ENCODE measurements at regions not wholly inside any gene's neighbourhood (a gene's known extent, or its start where the extent isn't known, plus 50 kb on each side); places are given as distances from the start of the nearest gene placed in this dataset.
"Not testable (repeated sequence)": the region's sequence is repeated elsewhere in the genome, so short reads cannot be mapped to it uniquely, and the experiment has no call there.

DNA sequence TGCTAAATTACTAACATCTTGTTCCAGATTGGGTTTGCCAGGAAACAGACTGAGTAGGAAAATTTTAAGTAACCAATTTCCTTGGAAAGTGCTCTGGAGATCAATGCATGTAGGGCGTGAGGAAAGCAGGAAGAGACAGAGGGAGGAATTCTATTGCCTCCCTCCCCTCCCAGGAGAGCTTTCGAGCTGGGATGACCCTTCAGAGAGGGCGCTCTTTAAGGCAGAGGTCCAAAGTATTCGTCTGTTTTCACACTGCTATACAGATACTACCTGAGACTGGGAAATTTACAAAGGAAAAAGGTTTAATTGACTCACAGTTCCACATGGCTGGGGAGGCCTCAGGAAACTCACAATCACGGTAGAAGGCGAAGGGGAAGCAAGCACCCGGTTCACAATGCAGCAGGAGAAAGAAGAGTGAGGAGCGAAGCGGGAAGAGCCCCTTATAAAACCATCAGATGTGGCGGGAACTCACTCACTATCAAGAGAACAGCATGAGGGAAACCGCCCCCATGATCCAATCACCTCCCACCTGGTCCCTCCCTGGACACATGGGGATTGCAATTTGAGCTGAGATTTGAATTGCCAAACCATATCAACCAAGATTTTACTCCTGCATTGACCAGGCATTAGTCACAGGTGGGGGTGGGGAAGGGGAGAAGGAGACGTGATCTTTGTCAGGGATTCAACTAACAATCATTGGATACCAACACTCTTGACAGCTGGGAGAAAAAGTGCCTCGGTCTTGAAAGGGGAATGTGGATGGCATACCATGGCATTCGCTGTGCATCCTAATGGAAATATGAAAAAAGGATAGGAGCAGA lies 63.8 kb downstream of the SLITRK2 start:
- no peak for DNase-seq

DNA sequence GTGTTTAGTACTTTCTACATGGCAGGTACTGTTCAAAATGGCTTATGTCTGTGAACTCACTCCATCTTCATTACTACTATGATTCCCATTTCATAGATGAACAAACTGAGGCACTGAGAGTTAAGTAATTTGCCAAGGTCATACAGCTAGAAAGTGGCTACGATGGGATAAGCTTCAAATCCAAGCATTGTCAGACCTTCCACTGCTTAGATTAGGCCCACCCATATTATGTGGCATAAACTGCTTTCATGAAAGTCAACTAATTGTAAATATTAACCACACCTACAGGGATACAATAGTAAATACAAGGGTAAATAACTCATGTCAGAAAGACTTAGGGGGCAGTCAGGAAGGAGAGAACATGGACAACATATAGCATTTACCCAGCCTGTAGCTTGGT lies 68.8 kb downstream of the SLITRK2 start:
- DNase-seq, result no peak

DNA sequence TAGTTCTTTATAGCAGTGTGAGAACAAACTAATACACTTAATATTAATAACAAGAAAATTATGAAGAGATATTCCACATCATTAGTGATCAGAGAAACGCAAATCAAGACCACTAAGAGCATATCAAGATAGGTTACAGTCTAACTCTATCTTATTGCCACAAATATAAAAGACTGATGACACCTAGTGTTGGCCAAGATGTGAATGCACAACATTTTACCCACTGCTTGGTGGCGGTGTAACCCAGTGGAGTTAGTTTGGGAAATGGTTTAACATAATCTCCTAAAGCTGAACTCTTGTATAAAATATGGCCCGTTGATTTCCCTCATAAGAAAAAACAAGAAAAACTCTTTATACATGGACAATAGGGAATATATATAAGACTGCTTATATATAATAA lies 92.4 kb downstream of the SLITRK2 start:
- no peak for DNase-seq

DNA sequence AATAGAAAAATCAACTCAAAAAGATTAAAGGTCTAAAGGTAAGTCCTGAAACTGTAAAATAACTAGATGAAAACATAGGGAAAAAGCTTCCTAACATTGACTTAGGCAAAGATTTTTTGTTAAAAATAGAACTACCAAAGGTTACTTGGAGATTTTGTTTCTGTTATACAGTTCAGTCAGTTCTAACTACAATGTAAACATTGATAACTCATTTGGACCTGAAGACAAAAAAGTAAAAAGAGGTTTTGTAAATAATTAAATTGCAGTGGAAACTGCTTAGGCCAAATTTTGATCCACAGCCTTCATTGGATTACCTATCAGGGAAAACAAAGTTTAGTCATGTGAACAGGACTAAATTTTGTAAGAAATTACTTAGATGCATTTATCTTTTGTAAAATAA lies 101.8 kb downstream of the SLITRK2 start:
- no peak for DNase-seq

DNA sequence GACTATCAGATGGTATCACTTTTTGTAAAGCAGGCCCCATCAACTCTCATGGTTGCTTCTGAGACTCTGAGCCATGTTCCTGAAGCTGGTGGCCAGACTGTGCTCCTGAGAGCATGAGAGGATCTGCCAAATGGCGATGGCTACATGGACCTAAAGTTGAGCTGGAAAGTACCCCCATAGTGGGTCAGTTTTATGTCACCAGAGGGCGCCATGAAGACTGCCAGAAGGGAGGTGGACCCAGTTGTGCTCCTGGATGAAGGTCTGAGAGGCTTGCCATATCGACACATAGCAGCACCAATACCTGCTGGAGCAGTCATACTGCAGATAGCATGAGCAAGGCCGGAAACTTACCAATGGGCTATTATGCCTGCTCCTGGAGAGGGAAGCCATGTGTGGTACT lies 105.7 kb downstream of the SLITRK2 start:
- DNase-seq, result no peak

DNA sequence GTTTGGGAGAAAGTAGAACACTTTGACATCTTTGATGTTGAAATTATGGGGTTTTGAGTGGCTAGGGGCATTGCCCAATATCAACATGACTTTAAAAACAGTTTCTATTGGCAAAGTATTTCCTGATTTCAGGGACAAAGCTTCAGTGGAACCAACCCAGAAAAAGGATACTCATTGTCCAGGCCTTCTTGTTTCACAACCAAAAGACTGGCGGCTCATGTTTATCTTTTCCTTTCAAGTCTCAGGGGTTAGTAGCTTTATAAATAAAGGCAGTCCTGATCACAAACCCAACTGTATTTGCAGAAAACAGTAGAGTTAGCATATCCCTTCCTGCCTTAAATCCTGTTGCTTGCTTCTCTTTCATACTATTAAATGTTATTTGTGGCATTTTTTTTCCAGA lies 119.1 kb downstream of the SLITRK2 start:
- DNase-seq, result no peak

DNA sequence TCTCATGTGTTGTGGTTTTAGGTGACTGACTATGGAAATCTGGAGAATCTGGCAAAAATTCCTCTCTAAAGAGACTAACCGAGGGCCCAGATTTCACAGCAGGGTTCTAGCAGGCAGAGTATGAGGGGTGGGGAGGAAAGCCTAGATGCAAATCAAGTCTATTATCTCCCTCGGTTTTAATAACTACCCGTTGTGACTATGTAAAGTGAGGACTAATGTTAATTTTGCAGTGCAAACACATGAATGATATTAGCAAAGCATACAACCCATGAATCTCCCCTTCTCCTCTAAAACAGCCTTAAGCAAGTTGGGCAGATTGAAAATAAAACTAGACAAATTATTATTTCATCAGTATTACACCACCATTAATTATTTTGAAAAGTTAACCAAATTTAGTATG lies 131.4 kb downstream of the SLITRK2 start:
- DNase-seq, result no peak

DNA sequence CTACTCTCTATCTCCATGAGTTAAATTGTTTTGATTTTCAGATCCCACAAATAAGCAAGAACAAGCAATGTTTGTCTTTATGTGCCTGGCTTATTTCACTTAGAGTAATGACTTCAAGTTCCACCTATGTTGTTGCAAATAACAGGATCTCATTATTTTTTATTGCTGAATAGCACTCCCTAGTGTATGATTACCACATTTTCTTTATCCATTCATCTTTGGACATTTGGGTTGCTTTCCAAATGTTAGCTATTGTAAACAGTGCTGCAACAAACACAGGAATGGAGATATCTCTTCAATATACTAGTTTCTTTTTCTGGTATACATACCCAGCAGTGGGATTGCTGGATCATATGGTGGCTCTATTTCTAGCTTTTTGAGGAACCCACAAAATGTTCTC lies 136.0 kb downstream of the SLITRK2 start:
- DNase-seq, result no peak

DNA sequence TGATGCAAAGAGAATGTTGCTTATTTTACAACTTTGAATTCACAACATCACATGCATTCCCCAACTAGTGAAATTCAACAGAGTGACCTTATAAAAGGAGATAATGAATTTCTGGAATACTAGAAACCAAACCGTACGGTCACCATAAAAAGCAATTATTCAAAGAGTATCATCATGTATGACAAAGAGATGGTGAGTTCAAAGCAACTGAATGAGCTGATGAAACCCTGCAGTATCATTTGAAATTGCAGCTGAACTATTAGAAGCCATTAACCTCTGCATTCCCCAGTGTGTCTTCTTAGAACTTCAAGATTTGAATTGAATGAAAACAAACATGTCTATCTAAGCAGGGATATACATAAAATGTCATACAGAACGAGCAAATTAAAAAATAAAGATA lies 172.4 kb downstream of the SLITRK2 start:
- no peak for DNase-seq

DNA sequence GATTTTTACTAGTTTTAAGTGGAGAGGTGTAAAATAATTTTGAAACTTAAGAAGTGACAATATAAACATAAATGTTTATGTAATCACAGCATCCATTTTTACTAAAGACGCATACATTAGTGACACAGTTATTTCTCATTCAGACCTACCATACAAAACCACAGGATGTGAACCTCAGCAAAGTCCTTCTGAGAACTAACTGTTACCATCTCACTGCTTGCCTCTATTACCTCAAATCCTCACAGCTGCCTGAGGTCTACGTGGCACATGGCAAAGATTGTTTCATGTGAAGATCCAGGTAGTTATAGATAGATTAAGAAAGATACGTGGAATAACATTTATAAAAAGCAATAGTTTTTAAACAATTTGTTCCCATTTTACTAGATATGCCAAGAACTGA lies 189.0 kb downstream of the SLITRK2 start:
- no peak for DNase-seq

DNA sequence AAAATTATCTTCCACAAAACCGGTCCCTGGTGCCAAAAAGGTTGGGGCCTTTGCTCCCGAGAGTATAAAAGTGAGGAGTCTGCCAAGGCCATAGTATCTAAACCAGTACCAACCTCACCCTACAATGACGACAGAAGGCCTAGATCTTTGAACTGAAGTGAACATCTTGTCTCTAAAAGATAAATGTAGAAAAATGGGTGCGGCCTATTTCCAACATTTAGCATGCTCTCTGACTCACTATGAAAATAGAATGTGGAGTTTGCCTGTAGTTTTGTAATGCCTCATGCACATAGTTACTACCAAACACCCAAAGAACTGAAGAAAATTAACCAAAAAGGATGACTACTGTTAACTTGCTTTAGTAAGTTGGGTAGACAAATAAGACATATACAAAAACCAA lies 218.4 kb downstream of the SLITRK2 start:
- DNase-seq, result no peak

DNA sequence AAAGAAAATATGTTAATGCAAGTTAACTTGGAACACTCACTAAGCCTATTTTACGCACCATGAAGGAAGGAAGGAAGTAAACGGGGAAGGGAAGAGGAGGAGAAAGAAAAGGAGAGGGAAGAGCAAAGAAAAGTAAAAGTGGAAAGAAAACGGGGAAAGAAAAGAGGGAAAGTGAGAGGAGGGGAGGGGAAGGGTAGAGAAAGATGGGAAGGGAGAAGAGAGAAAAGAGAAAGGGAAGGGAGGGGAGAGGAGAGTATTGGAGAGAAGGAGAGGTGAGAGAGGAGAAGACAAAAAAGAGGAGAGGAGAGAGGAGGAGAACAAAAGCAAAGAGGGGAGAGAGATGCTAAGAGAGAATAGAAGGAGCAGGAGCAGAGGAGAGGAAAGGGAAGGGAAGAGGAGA lies 224.1 kb downstream of the SLITRK2 start:
- no peak for DNase-seq

DNA sequence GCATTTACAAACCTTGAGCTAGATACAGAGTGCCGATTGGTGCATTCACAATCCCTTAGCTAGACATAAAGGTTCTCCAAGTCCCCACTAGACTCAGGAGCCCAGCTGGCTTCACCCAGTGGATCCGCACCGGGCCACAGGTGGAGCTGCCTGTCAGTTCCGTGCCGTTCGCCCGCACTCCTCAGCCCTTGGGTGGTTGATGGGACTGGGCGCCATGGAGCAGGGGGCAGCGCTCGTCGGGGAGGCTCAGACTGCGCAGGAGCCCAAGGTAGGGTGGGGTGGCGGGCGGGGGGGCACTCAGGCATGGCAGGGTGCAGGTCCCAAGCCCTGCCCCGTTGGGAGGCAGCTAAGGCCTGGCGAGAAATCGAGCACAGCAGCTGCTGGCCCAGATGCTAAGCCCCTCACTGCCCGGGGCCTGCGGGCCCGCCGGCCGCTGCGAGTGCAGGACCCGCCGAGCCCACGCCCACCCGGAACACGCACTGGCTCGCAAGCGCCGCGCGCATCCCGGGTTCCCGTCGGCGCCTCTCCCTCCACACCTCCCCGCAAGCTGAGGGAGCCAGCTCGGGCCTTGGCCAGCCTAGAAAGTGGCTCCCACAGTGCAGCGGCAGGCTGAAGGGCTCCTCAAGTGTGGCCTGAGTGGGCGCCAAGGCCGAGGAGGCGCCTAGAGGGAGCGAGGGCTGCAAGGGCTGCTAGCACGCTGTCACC lies 228.5 kb downstream of the SLITRK2 start:
- not testable (repeated sequence) for DNase-seq

DNA sequence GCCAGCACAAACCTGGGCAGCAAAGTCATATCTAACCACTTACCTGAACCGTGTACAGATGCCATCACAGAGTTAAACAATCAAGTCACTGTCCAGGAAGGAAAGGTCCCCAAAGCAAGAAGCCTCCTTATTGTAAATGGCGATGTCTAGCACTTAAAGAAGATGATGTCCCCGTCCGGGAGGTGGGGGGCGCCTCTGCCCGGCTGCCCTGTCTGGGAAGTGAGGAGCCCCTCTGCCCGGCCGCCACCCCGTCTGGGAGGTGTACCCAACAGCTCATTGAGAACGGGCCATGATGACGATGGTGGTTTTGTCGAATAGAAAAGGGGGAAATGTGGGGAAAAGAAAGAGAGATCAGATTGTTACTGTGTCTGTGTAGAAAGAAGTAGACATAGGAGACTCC lies 231.9 kb downstream of the SLITRK2 start:
- not testable (repeated sequence) for DNase-seq

DNA sequence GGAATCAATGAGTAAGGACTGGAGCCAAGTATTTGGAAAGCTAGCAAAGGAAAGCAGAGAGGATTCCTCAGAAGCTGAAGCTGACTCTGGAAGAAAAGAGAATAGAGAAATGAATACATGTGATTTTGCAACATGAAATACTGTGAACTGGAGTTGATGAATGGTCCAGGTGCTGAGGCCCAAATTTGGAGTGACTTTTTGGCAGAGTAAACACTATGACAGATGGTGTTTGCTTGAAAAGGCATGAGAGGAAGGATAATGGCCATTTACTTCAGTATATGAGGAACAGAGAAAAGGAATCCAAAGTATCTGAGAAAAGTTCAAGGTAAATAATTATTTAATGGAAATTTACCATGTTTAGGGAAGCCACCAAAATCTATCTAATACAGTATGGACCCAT lies 236.7 kb downstream of the SLITRK2 start:
- no peak for DNase-seq

DNA sequence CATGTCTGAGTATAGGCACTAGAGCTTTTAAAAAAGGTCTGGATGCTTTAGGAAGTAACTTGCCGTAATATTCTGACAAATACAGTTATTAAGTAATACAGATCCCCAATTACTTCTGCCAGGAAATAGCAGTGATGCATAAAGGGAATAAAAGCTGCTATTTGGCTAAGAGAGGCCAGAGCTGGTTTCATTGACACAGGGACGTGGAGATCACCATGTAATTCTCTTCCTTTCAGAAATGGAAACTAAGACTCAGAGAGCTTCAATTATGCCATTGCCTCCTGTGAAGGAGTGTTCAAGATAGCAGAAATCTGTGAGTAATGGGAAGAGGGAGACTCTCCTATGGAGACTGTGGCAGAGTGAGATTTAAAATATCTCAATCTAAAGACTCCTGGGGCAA lies 238.1 kb downstream of the SLITRK2 start:
- no peak for DNase-seq

DNA sequence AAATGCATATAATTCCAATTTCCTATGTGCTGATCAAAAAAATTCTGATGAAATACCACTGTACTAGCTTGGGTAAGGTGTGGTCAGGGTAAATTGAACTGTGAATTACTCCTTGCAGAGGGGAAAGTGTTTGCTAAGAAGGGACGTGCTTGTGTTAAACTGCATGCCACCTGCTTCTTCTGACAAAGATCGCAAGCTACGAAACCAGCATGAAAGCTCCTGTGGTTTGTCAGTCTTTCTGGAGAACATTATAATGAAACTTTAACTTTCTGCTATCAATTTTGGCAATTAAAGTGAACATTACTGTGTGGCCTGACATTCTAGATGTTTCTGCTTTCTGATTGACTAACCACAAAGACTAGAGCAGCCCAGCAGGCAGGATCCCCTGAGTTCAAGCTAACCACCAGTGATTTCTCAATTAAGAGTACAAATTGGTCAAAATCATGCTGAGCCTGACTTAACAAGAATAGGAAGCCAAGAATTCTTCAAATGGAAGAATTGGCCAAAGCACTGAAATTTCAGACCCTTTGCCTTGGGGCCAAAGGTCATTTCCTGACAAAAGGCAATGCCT lies 239.0 kb downstream of the SLITRK2 start:
- no peak for DNase-seq

DNA sequence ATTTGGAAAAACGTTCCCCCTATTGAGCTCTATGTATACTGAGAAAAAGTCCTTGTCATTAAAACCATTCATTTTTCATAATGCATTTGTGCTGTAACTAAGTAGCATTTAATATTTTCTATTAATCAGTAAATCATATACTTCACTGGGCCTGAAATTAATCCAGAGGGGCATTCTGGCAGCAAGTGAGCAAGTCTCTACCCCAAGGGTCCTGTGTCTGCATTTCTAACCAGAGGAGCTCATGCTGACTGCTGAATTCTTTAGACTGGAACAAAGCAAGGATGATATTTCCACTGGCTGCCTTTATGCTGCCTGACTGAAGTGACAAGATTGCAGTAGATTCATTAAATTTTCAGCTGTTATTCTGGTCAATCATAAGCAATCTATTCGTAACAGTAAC lies 246.5 kb downstream of the SLITRK2 start:
- DNase-seq, result no peak

DNA sequence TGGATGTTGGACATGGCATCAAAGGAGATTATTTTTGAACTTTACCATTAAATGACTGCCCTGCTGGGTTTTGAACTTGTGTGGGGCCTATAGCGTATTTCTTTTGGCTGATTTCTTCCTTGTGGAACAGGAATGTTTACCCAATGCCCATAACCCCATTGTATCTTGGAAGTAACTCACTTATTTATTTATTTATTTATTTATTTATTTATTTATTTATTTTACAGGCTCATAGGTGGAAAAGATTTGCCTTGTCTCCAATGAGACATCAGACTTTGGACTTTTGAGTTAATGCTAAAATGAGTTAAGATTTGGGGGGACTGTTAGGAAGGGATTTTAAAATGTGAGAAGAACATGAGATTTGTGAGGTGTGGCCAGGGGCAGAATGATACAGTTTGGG lies 273.1 kb downstream of the SLITRK2 start:
- no peak for DNase-seq

DNA sequence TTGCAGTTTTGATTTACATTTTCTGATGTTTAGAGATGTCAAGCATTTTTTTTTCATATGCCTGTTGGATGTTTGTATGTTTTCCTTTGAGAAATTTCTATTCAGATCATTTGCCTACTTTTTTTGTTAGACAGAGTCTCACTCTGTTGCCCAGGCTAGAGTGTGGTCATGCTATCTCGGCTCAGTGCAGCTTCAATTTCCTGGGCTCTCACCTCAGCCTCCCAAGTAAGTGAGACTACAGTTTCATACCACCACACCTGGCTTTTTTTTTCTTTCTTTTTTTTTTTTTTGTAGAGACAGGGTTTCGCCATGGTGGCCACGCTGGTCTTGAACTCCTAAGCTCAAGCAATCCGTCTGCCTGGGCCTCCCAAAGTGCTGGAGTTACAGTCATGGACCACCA lies 291.7 kb downstream of the SLITRK2 start:
- no peak for DNase-seq

DNA sequence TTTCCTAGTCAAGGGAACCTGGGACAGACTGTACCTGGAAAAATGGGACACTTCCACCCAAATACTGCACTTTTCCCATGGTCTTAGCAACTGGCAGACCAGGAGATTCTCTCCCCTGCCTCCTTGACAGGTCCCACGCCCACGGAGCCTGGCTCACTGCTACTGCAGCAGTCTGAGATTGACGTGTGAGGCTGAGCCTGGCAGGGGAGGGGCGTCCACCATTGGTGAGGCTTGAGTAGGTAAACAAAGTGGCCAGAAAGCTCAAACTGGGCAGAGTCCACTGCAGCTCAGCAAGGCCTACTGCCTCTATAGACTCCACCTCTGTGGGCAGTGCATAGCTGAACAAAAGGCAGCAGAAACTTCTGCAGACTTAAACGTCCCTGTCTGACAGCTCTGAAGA lies 301.4 kb downstream of the SLITRK2 start:
- DNase-seq, result not testable (repeated sequence)

DNA sequence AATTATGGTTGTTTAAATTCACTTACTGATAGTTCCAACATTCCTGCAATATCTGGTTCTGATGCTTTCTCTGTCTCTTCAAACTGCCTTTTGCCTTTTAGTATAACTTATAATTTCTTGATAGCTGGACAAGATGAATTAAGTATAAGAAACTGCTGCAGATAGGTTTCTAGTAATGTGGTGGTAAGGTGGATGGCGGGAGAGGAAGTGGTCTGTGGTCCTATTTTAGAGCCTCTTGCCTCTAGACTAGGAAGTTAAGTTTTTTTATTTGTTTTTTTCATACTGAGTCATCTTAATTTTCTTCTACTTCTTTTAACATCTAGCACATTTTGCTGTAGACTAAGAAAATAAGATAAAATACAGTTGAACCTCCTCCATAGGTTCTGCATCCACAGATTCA lies 310.0 kb downstream of the SLITRK2 start:
- no peak for DNase-seq

DNA sequence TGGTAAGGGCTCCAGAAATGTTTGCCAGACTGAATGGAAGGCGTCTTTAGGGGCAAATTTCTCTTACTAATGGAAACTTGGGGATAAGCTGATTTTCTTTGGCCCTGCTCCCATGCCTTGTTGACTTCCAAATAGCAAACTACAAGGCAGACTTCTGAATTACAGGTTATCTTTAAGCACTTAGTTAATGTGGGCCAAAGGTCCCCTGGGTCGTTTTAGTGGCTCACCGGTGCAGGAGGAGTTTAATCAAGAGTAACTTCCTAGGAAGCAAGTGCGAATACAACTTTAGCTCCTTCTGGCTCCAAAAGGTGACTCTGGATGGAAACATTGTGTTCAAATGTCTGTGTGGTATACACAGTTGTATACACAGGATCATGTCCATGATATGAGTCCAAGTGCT lies 323.6 kb downstream of the SLITRK2 start:
- no peak for DNase-seq

DNA sequence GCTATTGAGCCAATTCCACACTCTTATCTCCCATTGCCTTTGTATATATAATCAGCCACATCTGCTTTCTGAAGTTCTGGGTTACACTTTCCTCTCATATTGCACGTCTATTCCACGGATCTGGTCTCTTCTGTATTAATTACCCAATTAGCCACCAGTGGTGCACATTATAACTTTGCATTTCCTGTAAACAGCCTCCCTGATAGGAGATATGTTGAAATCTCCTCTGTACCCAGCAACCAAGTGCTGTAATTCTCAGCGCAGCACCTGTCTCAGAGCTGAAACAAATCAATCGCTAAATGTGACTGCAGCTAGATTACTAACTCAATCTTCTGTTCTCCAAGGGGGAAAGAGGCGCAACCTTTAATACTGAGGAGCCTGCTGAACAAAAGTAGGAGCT lies 326.4 kb downstream of the SLITRK2 start:
- no peak for DNase-seq
